Fibroblast of skin of left biceps (primary cell): ENCODE measurements at regions not wholly inside any gene's neighbourhood (a gene's known extent, or its start where the extent isn't known, plus 50 kb on each side); places are given as distances from the start of the nearest gene placed in this dataset.
"Not testable (repeated sequence)": the region's sequence is repeated elsewhere in the genome, so short reads cannot be mapped to it uniquely, and the experiment has no call there.

Experiments
- DNase-seq, 2 experiments: peaks; one replicate each; pipeline ENCODE4 v3.0.0-alpha.2; 2013; ENCODE audit warnings: low read depth in 2 of 2

- DNase-seq: no peak
Measured at GRCh38 chr2:65914244-65914786, 481.9 kb upstream of the SPRED2 start.

- DNase-seq: no peak
Measured at GRCh38 chr2:65913813-65914212, 481.4 kb upstream of the SPRED2 start.

- DNase-seq: no peak
Measured at GRCh38 chr2:65901756-65902155, 469.4 kb upstream of the SPRED2 start.

- DNase-seq: no peak
Measured at GRCh38 chr2:65896446-65896845, 464.0 kb upstream of the SPRED2 start.

GRCh38 chr2:65890131-65890530, 457.7 kb upstream of the SPRED2 start:
- DNase-seq: not testable (repeated sequence)

GRCh38 chr2:65885266-65885665, 452.9 kb upstream of the SPRED2 start:
- DNase-seq: no peak

GRCh38 chr2:65881592-65881991, 449.2 kb upstream of the SPRED2 start:
- no peak for DNase-seq

GRCh38 chr2:65880436-65880835, 448.0 kb upstream of the SPRED2 start:
- DNase-seq: no peak

- no peak for DNase-seq
Measured at GRCh38 chr2:65878011-65878340, 445.6 kb upstream of the SPRED2 start.

- no peak for DNase-seq
Measured at GRCh38 chr2:65877331-65878010, 445.1 kb upstream of the SPRED2 start.

GRCh38 chr2:65876114-65876513, 443.7 kb upstream of the SPRED2 start:
- DNase-seq: no peak

- no peak for DNase-seq
Measured at GRCh38 chr2:65870826-65871225, 438.4 kb upstream of the SPRED2 start.

- no peak for DNase-seq
Measured at GRCh38 chr2:65869296-65869695, 436.9 kb upstream of the SPRED2 start.

- DNase-seq: no peak
Measured at GRCh38 chr2:65868177-65868576, 435.8 kb upstream of the SPRED2 start.

GRCh38 chr2:65867446-65867845, 435.0 kb upstream of the SPRED2 start:
- no peak for DNase-seq

- no peak for DNase-seq
Measured at GRCh38 chr2:65866148-65866547, 433.7 kb upstream of the SPRED2 start.

- no peak for DNase-seq
Measured at GRCh38 chr2:65864619-65865018, 432.2 kb upstream of the SPRED2 start.

- no peak for DNase-seq
Measured at GRCh38 chr2:65863713-65864112, 431.3 kb upstream of the SPRED2 start.

GRCh38 chr2:65856928-65857327, 424.5 kb upstream of the SPRED2 start:
- DNase-seq: no peak

GRCh38 chr2:65856423-65856822, 424.0 kb upstream of the SPRED2 start:
- no peak for DNase-seq

- DNase-seq: no peak
Measured at GRCh38 chr2:65850695-65851094, 418.3 kb upstream of the SPRED2 start.

- no peak for DNase-seq
Measured at GRCh38 chr2:65846989-65847678, 414.7 kb upstream of the SPRED2 start.

- DNase-seq: no peak
Measured at GRCh38 chr2:65845442-65846182, 413.2 kb upstream of the SPRED2 start.
